ENCODE measurements at regions not wholly inside any gene's neighbourhood (a gene's known extent, or its start where the extent isn't known, plus 50 kb on each side); places are given as distances from the start of the nearest gene placed in this dataset.

DNA sequence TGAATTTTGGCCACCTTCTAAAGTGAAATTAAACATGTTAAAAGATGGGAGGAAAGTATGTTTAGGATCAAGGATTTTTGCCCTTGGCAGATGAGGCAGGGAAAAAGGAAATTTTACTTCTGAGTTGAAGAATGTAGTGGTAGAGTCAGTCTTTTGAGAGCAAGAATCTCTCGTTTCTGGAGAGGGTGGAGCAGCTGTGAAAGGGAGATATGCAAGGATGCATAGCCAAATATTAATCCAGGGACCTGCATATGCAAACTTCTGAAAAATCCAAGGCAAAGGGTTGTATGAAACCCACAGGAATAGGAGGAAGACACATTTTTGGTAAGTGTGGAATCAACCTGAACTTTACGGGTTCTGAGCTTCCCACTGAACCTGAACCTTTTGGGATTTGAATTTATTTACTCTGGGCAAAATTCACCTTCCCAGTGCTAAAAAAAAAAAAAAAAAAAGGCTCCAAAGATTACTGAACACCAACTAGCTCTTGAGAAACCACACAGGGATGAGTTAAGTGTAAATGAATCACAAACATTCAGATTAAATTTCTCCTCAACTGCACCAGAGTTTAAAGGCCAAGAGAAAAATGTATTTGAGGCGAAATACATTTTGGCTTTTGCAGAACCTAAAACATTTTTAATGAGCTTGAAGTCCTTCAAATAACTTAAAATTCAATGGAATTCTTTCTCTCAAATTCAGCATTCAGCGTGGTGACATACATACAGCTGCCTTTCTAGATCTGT, 187.1 kb upstream of the CDKN3 start:
- DNase-seq (ENCODE audit: low read depth): peak; percentile 74

DNA sequence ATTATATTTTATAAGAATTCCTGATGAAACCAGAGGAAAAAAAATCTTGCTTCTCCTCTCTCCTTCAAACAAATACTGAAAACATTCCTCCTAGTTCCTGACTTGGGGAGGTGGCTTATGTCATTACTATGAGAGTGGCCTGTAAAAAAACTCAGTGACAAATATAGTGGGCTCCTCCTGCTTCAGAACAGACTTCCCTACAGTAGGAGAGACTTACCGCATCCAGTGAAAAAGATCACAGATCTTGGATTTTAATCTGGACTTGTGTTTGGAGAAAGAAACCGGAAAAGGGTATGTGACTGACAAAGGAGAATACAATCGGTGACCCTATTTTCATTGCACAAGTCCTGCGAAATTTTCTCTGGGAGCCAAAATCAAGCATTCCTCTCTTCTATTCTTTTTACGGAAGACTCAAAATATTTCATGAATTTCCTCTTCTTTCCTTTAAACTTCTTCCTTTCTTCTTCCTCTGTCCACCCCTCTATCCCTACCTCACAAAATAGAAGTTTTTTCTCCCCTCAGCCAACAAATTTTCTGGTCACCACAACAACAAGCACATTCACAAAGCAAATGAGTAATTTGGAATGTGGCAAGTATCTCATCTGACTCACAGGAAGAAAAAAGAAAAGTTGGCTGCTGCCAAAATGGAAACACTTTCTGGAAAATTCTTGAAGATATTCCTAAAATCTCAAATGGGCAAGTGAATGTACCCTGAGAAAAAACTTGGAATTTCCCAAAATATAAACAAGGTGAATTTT, 185.1 kb upstream of the CDKN3 start:
- DNase-seq (ENCODE audit: low read depth): peak; percentile 87

DNA sequence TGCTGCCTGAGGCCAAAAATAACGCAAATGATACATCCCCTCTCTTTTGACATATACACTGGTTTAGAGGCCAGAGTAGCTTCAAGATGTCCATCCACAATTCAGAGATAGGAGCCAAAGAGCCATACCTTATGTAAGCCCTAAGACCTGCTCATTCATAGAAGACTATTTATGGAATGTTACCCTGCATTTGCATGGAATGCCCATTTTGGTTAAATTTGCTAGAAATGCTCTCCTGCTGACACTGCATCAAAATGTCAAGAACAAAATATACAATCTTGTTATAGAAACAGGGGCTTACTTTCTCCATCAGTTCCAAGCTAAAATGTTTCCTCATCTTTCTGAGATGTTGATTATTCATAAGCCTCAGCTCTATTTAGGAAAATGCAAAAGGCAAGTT, 183.3 kb upstream of the CDKN3 start:
- DNase-seq (ENCODE audit: low read depth): no peak

DNA sequence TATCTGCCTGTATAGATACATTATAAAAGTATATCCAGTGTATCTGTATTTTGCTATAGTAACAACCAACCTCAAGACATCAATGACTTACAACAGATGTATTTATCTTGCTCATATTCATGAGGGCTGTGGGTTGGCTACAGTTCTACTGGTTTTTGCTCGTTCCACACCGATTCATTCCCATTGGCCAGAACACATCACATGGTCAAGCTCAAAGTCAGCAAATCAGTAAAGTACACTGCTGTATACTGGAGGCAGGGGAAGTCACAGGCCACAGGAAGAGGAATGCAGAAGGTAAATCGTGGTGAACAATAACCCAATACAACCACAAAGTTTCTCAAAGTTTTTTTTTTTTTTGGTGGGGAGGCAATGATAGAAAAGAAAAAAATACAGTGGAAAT, 180.0 kb upstream of the CDKN3 start:
- DNase-seq (ENCODE audit: low read depth): no peak

DNA sequence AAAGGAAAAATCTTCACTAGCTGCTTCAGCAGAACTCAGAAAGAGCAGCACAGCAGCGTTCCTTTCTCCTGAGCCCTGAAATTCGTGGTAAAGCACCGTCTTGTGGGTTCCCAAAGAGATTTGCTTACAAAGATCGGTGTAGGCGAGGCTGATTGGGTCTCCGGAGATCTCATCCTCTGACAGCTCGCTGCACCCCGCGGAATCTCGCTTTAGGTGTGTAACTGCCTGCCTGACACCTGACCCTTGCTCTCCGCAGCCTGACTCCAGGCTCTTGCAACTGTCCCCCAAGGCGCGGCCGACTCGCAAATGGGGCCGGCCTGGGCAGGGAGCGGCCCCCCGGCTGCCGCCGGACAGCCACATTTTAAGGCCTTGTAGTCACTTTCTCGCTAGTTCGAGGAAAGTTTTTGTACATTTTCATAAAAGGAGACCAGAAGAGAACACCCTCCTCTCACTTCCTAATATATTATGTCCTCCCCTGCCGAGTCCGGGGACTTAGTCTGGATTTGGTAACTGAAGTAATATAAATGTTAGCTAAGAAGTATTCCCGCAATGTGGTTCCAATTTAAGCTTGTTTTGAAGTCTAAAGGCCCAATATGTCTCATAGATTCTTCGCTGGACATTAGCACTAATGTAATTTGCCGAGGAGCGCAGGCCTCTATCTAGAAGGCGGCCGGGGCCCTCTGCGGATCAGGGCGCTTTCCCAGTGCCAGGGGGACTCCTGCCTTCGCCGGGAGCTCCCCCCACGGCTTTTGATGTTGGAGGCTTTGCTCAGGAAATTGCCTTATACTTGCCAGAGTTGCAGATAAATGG, 177.3 kb upstream of the CDKN3 start:
- DNase-seq (ENCODE audit: low read depth): no peak

DNA sequence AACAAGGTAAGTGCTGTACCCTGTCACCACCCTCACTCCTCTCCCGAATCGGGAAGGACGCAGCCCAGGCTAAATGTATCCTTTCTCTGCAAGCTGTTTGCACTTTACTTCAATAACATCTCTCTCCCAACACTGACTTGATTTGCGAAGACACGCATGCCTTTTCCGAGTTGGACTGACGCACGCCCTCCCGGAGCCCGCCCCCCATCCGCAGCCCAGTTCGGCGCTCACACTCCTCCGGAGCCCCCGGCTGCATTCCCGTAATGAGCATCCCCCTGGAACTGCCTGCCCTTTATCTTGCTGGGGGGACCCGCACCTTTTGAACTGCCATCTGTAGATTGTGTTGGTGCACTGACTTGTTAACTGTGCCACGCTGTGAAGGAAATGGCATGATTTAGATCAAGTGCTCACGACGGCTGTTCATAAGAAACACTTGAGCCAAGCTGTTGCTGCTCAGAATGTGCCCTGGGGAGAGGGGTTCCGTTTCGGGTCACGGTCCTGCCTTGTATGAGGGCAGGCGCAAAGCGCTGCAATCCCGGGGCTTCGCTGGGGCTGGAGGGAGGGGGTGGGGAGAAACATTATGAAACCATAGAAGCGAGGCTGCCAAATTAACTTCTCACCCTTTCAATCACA, 176.6 kb upstream of the CDKN3 start:
- no peak for DNase-seq (ENCODE audit: low read depth)

DNA sequence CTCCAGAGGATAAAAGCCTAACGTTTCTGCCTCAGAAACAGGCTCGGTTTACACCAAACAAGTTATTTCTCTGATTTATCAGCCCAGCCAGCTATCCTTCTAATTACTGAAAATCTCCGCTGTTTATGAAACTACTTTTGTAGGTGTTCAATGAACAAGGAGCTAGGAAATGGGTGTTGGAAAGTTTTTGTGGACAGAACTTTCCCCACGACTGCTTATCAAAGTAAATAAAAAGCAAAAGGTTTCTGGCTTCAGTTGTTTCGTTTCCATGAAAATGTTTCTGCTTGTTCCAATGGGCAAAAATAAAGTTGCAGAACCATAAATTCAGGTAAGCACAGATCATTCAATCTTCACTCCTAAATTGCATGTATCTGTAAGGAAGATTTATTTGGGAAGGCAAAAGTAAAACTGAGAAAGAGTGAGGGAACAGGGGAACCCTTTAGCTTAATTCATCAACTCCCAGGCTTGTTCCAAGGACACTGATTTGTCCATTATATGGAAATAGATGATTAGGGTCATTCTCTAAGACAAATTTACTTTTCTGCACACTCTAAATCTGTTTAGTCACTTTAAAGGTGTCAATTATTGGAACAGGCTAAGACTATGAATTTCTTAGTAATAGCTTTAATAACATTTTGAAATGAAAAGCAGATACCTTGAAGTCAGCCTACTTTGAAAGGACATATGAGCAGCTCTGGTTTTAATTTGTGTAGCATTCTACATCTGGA, 175.9 kb upstream of the CDKN3 start:
- no peak for DNase-seq (ENCODE audit: low read depth)

DNA sequence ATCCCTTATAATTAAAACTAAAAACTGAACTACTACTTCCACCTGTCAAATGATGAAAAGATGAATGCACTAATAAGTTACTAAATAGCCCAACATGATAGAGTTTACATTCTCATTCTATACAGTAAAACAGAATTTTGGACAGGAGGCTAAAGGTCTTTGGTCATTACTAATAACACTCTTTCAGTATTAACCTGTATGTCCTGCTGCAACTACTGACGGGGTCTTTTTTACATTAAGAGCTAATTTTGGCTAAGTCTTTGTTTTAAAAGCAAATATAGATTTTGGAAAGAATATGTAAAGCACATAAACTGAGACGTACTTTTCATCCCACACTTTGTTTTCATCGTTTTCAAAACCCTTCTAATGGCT, 175.4 kb upstream of the CDKN3 start:
- no peak for DNase-seq (ENCODE audit: low read depth)

DNA sequence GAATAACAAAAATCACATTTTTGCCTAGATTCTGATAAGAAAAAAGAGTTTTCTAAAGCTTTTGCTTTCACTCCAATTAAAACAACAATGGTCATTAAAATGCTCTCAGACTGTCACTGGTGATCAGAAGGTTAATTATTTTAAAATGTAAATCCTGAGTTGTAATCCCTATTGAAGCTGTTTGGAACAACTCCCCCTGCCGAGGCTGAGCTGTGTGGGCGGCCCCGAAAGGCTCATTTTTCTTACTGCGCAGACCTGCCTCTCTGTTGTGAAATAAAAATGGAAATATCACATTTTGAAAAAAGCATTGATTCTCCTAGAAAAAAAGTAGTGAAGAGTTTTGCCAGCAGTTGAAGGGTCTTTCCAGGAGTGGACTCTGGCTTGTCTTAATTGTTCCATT, 174.8 kb upstream of the CDKN3 start:
- DNase-seq (ENCODE audit: low read depth): no peak

DNA sequence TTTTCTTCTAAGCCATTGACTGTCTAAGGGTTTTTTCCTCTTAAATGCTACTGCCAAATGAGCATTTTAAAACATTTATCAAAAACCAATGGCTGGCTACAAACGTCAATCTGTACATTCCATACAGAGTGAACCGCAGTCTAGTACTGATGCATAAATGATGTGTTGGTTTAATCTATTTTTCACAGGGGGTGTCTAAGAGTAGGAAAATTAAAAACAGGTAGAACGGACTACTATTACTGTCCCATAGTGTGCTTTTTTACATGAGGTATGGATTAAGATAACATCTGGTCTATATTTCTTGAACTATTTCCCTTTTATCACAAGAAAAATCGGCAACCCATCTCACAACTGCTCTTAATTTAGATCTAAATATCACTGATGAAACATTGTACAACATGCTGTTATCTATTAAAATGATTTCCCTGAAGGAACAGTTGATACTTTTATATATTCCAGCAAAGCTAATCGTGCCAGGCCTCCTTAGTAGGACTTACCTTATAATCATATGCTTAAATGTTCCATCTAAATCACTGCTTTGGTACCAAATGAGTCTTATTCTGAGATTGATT, 172.9 kb upstream of the CDKN3 start:
- DNase-seq (ENCODE audit: low read depth): no peak

DNA sequence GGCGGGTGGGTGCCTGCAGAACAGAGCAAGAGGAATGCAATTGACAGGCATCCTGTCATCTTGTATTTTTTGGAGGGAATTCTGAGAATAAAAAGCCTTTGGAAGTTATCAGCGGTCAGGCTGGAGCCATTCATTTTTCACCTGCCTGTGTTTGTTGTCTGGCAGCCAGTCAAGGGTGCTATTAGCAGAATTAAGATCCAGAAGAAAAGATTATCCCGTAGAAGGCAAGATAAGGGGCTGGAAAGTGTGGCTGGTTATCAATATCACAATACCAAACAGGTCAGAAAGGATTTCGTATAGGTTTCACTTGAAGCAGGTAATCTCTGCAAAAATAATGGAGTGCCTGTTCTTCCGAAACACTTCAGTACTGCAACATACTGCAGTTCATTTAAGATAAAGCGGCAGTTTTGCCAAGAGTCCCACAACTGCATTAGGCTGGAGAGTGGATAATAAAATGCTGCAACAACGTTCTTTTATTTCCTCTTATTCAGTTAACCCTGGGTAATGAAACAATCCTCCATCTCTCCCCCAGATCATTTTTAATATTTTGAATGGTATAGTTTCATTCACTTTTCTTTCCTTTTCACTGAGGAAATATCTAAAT, 171.2 kb upstream of the CDKN3 start:
- no peak for DNase-seq (ENCODE audit: low read depth)

DNA sequence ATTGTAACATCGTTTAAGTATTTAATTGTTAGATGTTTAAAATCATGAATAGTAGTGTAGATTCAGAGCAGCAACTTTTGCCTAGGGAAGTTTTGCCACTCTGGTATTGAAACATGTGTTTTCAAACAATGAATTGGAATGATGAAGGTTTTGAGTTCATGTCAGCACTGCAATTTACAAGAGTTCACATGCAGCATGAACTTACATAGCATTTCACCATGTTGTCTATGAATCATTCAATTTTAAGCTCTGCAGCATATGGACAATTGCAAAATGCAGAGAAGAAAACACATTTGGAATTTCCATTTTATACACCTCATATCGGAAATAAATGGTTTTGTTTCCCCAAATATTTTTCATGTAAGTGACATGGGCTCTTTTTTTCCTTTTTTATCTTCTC, 170.7 kb upstream of the CDKN3 start:
- DNase-seq (ENCODE audit: low read depth): peak; percentile 53

DNA sequence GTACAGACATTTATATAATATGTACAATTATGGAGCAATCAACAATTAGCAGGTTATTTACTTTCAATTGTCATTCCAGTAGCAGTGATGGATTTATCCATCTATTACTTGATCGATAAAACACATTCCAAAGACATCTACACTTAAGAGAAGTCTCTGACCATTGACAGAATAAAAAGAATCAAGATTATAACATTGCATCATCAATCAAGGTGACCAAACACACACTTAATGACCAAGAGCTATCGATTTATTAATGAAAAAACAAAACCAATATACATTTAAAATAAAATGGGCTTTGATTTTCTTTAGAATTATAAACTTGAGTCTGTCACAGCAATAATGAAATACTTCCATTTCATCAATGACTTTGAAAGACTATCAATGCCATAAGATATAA, 170.2 kb upstream of the CDKN3 start:
- no peak for DNase-seq (ENCODE audit: low read depth)

DNA sequence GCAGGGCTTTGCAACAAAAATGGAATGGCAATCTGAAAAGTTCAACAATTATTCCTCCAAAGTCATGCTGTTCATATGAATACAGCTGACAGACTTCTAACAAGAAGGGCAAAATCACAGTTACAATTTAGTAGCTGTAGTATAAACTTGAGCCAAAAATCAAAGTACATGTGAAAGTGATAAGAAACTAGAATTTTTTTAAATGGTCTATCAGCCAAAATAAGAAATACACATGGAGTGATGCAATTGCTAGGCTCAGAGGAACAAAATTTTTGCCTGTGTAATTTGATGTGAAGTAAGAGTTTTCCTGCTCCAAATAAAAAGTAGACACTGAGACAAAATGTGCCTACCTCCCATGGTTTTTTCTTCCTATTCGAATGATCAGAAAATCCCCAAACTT, 167.7 kb upstream of the CDKN3 start:
- DNase-seq (ENCODE audit: low read depth): no peak

DNA sequence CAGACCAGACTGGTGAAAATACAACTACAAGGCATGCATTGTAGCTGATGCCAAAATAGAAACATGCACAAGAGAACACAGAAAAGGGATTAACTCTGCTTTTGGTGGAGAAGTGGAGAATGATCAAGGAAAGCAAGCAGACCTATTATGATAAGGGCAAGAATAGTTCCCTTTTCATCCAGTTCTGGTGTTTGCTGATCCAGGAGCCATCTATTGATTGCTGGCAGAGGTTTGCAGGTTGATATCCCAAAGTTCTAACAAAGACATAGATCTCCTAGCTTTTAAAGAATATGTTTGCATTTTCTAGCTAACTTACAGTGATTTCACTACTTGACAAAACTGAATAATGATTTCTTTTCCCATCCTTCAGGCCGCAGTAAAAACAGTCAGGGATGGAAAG, 166.2 kb upstream of the CDKN3 start:
- no peak for DNase-seq (ENCODE audit: low read depth)

DNA sequence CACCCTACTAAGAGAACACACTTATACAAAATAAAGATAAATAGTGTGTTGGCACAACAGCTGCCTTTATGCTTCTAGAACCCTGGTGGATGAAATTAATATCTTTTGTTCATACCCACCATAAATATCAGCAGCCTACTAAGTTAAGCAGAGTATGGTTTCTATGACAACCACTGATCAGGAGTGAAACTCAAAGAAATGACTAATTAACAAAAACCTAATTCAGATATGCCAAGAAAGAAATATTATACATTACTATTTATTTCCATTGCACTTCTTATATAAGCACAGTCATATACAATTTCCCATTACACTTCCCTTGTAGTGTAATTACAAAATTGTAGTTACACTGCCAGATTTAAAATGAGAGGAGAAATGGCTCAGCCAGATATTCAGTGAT, 164.1 kb upstream of the CDKN3 start:
- DNase-seq (ENCODE audit: low read depth): no peak

DNA sequence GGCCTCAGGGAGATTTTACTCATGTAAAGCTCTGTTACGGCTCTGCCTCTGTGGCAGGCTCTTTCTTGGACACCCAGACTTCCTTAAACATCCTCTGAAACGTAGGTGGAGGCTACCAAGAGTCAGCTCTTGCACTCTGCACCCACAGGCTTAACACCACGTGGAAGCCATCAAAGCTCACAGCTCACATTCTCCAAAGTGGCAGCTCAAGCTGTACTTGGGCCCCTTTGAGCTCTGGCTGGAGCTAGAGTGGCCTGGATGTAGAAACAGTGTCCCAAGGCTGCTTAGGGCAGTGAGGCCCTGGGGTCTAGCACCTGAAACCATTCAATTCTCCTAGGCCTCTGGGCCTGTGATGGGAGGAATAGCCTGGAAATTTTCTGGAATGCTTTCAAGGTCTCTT, 155.3 kb upstream of the CDKN3 start:
- DNase-seq (ENCODE audit: low read depth): no peak

DNA sequence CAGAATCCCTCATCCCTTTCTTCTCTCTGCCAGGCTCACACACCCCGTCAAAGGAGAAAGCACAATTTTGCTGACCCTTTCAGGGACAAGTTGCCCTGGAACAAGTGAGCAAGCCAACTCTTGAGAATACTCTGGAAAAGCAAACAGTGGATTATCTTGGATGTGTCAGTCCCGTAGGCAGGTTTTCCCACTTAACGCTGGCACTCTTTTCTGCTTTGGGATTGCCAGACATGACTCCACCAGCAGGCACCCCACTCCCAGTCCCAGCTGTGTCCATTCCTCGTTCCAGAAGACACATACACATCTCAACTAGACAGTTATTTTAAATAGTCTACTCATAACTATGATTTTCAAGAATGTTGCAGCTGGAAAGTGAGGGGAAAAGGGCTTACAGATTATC, 145.5 kb upstream of the CDKN3 start:
- no peak for DNase-seq (ENCODE audit: low read depth)

DNA sequence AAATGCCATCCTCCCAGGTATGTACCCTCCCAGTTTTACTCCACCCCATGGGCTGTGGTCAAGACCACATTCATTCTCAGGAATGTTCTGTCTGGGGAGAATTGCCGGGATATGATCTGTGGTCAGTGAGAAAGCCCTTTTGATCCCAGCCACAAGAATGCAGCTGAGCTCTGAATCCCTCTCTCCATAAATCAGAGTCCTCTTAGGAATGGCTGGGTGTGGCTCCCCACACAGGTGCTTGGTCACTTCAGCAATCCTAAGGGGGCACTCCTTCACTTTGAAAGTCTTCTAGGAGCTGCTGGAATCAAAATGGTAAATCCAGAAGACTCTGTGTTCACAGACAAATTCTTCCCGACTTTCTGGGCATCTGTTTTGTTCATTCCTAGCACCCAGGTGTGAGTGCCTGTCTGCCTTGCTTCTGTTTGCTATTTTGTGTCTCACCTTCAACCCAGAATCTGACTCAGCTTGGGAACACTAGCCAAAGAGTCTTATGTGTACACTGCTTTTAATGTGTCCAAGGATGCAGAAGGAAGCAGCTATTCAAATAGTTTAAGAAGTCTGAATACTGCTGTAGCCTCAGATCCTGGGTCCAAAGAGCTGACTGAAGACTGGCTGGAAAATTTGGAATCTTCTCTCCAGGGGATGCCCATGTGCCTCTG, 144.6 kb upstream of the CDKN3 start:
- peak; percentile 83 for DNase-seq (ENCODE audit: low read depth)

DNA sequence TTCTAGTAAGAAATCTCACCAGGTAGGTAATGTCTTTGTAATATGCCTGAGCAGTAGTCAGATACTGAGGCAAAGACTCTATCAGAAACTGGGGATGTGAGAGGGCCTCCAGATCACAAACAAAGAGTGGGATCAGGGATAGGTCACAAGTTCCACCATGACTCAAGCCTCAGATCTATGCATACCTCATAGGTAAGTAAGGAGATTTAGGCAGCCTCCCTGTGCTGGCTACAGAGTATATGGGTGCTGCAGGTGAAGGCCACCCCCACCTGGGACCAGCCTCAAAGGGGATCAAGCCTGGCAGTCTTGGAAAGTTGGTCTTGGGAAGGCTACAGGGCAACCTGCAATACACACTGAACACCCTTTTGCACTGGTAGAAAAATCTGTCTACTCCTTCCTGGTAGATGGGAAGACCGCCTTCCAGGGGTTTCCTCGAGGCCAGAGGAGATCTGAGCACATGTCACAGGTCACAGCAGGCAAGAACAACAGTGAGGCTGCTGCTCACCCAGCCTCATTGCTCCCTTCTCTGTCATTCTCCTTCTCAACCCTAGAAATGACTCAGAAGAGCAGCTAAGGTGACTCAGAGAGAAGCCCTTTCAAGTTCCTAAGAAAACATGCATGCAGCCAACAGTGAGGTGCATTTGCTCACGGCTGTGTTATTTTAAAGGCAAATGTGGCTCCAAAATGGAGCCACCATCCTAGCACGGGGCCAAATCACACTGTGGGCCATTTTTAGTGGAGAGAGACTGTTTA, 143.4 kb upstream of the CDKN3 start:
- DNase-seq (ENCODE audit: low read depth): peak; percentile 89

Data from iris pigment epithelial cell (primary cell).